Thyroid gland (tissue), 4 donors: ENCODE measurements at regions not wholly inside any gene's neighbourhood (a gene's known extent, or its start where the extent isn't known, plus 50 kb on each side); places are given as distances from the start of the nearest gene placed in this dataset.

ENCODE experiments used
- CTCF ChIP-seq, 6 experiments: fragments of 200-600 bp in 3 of 6; fragments of 450-650 bp in 3 of 6; sonication (generic) in 3 of 6; IDR thresholded peaks; one replicate each; pipeline ENCODE4 v1.5.1; 2016 to 2019; ENCODE audit warnings: antibody characterized with exemption in 6 of 6, mild to moderate bottlenecking in 2 of 6, inconsistent platforms in 1 of 6, moderate library complexity in 1 of 6
- POLR2A ChIP-seq, 2 donors: fragments of 450-650 bp; IDR thresholded peaks; one replicate each; pipeline ENCODE4 v1.6.1; 2017; ENCODE audit warnings: antibody characterized with exemption in 2 of 2, mild to moderate bottlenecking in 2 of 2, moderate library complexity in 1 of 2

DNA sequence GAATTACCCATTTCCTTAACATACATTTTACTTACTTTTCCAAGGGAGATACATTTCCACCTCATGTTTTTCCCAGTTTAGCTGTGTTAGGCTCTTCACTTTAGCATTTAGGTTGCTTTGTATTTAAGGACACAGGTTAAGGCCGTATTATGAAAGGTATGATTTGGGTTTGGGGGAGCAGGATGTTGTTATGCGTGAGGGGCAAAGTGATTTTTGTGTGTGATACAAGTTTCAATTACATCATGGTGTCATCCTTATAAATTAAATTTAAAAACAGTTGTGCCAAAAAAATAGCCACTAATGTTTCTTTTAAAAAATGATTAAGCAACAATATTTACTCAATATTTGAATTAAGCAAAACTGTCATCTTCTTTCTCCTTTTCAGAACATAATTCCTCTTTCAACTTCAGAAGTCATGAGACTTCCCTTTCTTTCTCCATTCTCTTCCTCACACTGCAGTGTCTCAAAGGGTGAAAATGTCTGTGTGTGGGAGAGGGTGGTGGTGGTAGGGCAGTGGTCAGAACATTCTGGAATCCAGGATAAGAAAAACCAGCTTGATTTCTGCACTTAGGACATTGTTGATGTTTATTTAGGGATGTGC lies 126.2 kb downstream of the KCNRG start:
- no peak for TF ChIP-seq CTCF (IDR thresholded peaks at IDR 0.05)
- no peak for TF ChIP-seq POLR2A (IDR thresholded peaks at IDR 0.05)
